ENCODE measurements at regions not wholly inside any gene's neighbourhood (a gene's known extent, or its start where the extent isn't known, plus 50 kb on each side); places are given as distances from the start of the nearest gene placed in this dataset.

- H3K27me3 Mint-ChIP-seq, result peaks cover 13% of the 10 kb centered on the region
- H3K9me3 Mint-ChIP-seq, result no peaks in the 10 kb centered on the region
- H3K27ac Mint-ChIP-seq, result no peak overlapping the region
- no peaks in the 10 kb centered on the region for H3K36me3 Mint-ChIP-seq
- no peak overlapping the region for H3K4me3 Mint-ChIP-seq
- DNase-seq, result no peak
- no peaks in the 10 kb centered on the region for H3K4me1 Mint-ChIP-seq
These were observed 133.4 kb downstream of the ATG4C start for GRCh38 chr1:62917314-62917713.

DNA sequence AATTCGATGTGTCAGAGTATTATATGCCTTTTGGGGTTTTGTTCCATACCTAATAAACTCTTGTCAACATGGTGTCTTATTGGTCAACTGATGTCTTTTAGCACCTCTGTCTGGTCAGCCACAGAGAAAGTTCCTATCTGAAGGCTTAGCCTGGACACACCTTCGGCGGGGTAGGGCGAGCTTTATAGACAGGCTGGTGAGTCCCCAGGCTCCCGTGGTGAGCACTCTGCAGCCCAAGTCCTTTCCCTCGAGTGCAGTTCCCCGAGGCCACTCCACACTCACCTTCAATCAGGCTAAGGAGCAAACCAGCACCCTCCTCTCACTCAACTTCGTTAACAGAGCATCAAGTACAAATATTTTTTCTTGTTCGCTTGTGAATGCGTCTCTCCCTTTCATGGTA is 133.9 kb downstream of the ATG4C start:
- Mint-ChIP-seq H3K4me1 (no peaks in the 10 kb centered on the region), H3K9me3 (peaks cover under 1% of the 10 kb centered on the region), H3K27ac (no peak overlapping the region), H3K4me3 (no peak overlapping the region), H3K27me3 (peaks cover 13% of the 10 kb centered on the region), H3K36me3 (no peaks in the 10 kb centered on the region)
- no peak for DNase-seq

- DNase-seq, result no peak
These were observed 134.8 kb downstream of the ATG4C start for GRCh38 chr1:62918700-62919099.

DNA sequence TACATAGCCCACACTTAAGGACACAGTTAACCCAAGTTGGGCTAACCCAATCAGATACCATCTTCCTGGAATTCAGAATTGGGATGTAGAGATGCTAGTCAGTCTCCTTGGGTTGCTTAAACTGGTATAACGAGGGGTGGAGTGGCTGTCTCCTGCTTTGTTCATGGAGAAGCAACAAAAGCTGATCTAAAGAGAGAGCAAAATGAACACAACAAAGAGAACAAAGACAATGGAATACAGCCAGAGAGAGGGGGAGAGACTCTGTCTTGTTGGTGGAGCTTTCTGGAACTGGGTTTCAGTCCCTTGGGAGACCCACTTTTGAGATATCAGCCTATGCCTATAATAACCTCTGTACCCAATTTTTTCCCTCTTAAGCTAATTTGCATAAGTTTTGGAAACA is 138.1 kb downstream of the ATG4C start:
- Mint-ChIP-seq H3K9me3 (peaks cover 3% of the 10 kb centered on the region), H3K27ac (no peak overlapping the region), H3K36me3 (no peaks in the 10 kb centered on the region), H3K4me3 (no peak overlapping the region), H3K4me1 (no peaks in the 10 kb centered on the region), H3K27me3 (peaks cover 8% of the 10 kb centered on the region)
- DNase-seq, result no peak

More at GRCh38 chr1:62918700-62919099, 134.8 kb downstream of the ATG4C start:
- H3K4me3 Mint-ChIP-seq, result no peak overlapping the region
- peaks cover 3% of the 10 kb centered on the region for H3K9me3 Mint-ChIP-seq
- H3K4me1 Mint-ChIP-seq, result no peaks in the 10 kb centered on the region
- H3K27me3 Mint-ChIP-seq, result peaks cover 13% of the 10 kb centered on the region
- no peak overlapping the region for H3K27ac Mint-ChIP-seq
- H3K36me3 Mint-ChIP-seq, result no peaks in the 10 kb centered on the region

GRCh38 chr1:62924983-62925790 is 141.3 kb downstream of the ATG4C start:
- DNase-seq, result no peak
- no peaks in the 10 kb centered on the region for H3K36me3 Mint-ChIP-seq

DNA sequence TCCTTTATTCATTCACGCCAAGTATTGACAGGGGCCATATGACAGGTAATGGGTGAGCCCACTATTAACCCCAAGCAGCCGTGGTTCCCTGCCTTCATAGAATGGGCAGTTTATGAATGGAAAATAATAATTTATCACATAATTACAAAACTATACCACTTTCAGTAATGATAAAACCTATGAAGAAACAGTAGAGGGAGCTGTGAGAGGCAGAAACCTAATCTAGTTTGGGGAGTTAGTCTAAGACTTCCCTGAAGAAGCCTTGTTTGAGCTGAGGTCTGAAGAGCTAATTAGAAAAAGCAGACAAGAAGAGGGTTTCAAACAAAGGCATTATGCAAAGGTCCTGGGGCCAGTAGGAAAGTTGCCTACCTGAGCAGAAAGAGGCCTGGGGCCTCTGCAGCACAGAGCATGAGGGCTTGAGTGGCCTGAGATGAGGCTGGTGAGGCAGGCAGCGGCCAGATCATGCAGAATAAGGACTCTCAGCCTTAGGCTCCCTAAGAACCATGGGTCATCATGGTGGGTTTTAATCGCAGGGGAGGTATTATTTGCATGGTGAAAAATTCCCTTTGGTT is 142.8 kb downstream of the ATG4C start:
- Mint-ChIP-seq H3K4me3 (no peak overlapping the region), H3K36me3 (no peaks in the 10 kb centered on the region), H3K9me3 (peaks cover 3% of the 10 kb centered on the region), H3K27ac (no peak overlapping the region), H3K27me3 (peaks cover 18% of the 10 kb centered on the region), H3K4me1 (no peaks in the 10 kb centered on the region)
- no peak for DNase-seq

More at GRCh38 chr1:62924983-62925790, 141.3 kb downstream of the ATG4C start:
- Mint-ChIP-seq H3K27me3 (peaks cover 11% of the 10 kb centered on the region), H3K4me1 (no peaks in the 10 kb centered on the region), H3K9me3 (peaks cover 3% of the 10 kb centered on the region), H3K4me3 (no peak overlapping the region), H3K27ac (no peak overlapping the region)

GRCh38 chr1:62928885-62929284 is 145.0 kb downstream of the ATG4C start:
- Mint-ChIP-seq H3K9me3 (no peaks in the 10 kb centered on the region), H3K4me1 (no peaks in the 10 kb centered on the region), H3K36me3 (no peaks in the 10 kb centered on the region), H3K27ac (no peak overlapping the region), H3K27me3 (peaks cover 18% of the 10 kb centered on the region), H3K4me3 (no peak overlapping the region)
- no peak for DNase-seq

- H3K4me3 Mint-ChIP-seq, result no peak overlapping the region
- DNase-seq, result no peak
- H3K9me3 Mint-ChIP-seq, result no peaks in the 10 kb centered on the region
- H3K4me1 Mint-ChIP-seq, result no peaks in the 10 kb centered on the region
- no peaks in the 10 kb centered on the region for H3K36me3 Mint-ChIP-seq
- H3K27ac Mint-ChIP-seq, result no peak overlapping the region
- H3K27me3 Mint-ChIP-seq, result no peaks in the 10 kb centered on the region
These were observed 153.8 kb downstream of the ATG4C start for GRCh38 chr1:62937634-62938296.

- no peaks in the 10 kb centered on the region for H3K4me1 Mint-ChIP-seq
These were observed 157.8 kb downstream of the ATG4C start for GRCh38 chr1:62941780-62942179.

DNA sequence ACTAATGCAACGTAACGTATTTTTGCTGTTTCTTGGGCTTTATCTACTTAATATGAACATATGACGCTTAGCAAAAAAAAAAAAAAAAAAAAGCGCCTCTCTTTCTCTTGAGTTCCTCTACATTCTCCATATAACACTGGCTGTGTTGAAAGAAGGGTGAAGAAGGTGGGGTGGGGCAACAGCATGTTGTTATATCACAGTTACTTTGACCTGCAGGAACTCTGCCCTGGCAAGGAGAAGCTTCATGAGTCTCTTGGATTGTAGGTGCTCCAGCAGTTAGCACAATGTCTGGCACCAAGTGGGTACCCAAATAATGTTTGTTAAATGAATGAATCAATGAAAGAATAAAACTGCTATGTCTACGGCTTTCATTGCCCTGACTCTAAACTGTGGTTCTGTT is 162.6 kb downstream of the ATG4C start:
- Mint-ChIP-seq H3K4me3 (no peak overlapping the region), H3K27ac (no peak overlapping the region), H3K27me3 (peaks cover 26% of the 10 kb centered on the region), H3K4me1 (no peaks in the 10 kb centered on the region), H3K9me3 (no peaks in the 10 kb centered on the region), H3K36me3 (no peaks in the 10 kb centered on the region)
- DNase-seq, result no peak

More at GRCh38 chr1:62941780-62942179, 157.8 kb downstream of the ATG4C start:
- Mint-ChIP-seq H3K36me3 (no peaks in the 10 kb centered on the region), H3K4me3 (no peak overlapping the region), H3K9me3 (no peaks in the 10 kb centered on the region), H3K27me3 (peaks cover 20% of the 10 kb centered on the region), H3K27ac (no peak overlapping the region)
- no peak for DNase-seq

GRCh38 chr1:62951428-62951827 is 167.5 kb downstream of the ATG4C start:
- Mint-ChIP-seq H3K36me3 (no peaks in the 10 kb centered on the region), H3K27ac (no peak overlapping the region), H3K4me3 (no peak overlapping the region), H3K4me1 (no peaks in the 10 kb centered on the region), H3K27me3 (peaks cover 31% of the 10 kb centered on the region), H3K9me3 (no peaks in the 10 kb centered on the region)
- no peak for DNase-seq

DNA sequence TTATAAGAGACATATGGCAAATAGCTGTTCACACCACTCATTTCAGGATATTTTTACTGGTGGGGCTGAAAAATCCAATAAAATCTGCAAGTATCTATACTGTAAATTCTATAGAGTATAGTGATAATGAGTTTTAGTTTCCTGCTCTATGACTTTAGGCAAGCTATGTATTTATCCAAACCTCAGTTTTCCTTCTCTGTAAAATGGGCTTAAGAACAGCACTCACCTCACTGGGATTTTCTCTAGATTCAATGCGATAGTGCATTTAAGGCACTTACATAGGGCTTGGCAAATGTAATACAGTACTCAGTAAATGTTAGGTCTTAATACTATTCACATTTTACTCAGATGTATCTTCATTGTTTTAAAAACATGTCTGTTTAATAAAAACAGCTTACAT is 168.7 kb downstream of the ATG4C start:
- Mint-ChIP-seq H3K27ac (no peak overlapping the region), H3K36me3 (no peaks in the 10 kb centered on the region), H3K4me1 (no peaks in the 10 kb centered on the region), H3K4me3 (no peak overlapping the region), H3K27me3 (peaks cover 27% of the 10 kb centered on the region), H3K9me3 (no peaks in the 10 kb centered on the region)
- DNase-seq, result no peak

DNA sequence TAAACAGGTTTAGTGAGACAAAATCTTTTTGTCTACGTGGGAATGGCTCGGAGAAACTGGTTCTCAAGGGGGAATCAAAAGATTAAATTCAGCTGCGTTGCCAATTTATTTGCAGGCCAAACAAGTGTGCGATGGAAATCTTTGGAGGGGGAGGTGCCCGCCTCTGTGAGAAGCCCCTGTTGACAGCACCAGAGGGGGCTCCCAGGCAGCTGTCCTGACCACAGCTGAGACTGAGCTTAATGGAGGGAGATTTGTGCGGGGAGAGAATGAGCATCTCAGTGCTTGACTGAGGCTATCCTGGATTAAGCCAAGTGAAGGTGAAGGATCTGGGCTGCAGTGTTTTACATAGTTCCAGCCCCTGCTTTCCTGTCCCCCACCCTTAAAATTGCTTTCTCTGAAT is 169.7 kb downstream of the ATG4C start:
- DNase-seq, result no peak
- Mint-ChIP-seq H3K27ac (no peak overlapping the region), H3K27me3 (peaks cover 33% of the 10 kb centered on the region)

DNA sequence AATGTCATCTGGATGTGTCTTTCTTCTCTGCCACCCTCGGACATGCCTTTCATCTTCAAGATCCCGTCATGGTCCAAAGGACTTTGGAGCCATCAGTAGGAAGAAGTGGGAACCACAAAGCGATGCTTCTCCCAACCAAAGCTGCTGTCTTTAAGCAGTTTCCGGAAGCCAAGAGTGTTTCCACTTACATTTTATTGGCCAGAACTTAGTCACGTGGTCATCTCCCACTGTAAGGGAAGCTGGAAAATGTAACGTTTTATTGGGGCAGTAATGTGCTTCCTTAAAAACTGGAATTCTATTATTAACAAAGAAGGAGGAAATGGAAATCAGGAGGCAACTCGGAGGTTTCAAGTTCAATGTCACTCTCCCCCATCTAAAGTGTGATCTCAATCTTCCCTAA is 170.8 kb downstream of the ATG4C start:
- Mint-ChIP-seq H3K9me3 (no peaks in the 10 kb centered on the region), H3K27me3 (peaks cover 40% of the 10 kb centered on the region), H3K4me1 (no peaks in the 10 kb centered on the region), H3K27ac (no peak overlapping the region), H3K4me3 (no peak overlapping the region), H3K36me3 (no peaks in the 10 kb centered on the region)
- no peak for DNase-seq

More for the DNA sequence above, 169.7 kb downstream of the ATG4C start:
- no peak overlapping the region for H3K4me3 Mint-ChIP-seq
- no peaks in the 10 kb centered on the region for H3K9me3 Mint-ChIP-seq
- H3K4me1 Mint-ChIP-seq, result no peaks in the 10 kb centered on the region
- no peaks in the 10 kb centered on the region for H3K36me3 Mint-ChIP-seq

GRCh38 chr1:62955666-62956065 is 171.7 kb downstream of the ATG4C start:
- Mint-ChIP-seq H3K9me3 (no peaks in the 10 kb centered on the region), H3K4me3 (no peak overlapping the region), H3K27me3 (peaks cover 35% of the 10 kb centered on the region), H3K4me1 (no peaks in the 10 kb centered on the region), H3K27ac (no peak overlapping the region), H3K36me3 (no peaks in the 10 kb centered on the region)
- no peak for DNase-seq

Measured in activated naive CD8-positive, alpha-beta T cell treated with anti-CD3 and anti-CD28 coated beads for 36 hours (primary cell).